GM18873 (cell line): ENCODE measurements at regions not wholly inside any gene's neighbourhood (a gene's known extent, or its start where the extent isn't known, plus 50 kb on each side); places are given as distances from the start of the nearest gene placed in this dataset.

Experiments used
- ATAC-seq: cut with Tn5 transposase; IDR thresholded peaks from one replicate; pipeline ENCODE4 v1.9.1; 2021; ENCODE audit warnings: mild to moderate bottlenecking, moderate library complexity, moderate number of reproducible peaks; ENCODE audit not compliant: unreplicated experiment, low FRiP score

GRCh38 chr2:6618201-6618600 lies 247.5 kb downstream of the CMPK2 start:
- no peak for ATAC-seq

- ATAC-seq, result no peak
Measured at GRCh38 chr2:6623746-6624145, 242.0 kb downstream of the CMPK2 start.

- no peak for ATAC-seq
Measured at GRCh38 chr2:6626401-6627012, 239.2 kb downstream of the CMPK2 start.

GRCh38 chr2:6627316-6627715 lies 238.4 kb downstream of the CMPK2 start:
- ATAC-seq, result no peak

- ATAC-seq, result no peak
Measured at GRCh38 chr2:6630209-6630608, 235.5 kb downstream of the CMPK2 start.

GRCh38 chr2:6635296-6635695 lies 230.4 kb downstream of the CMPK2 start:
- no peak for ATAC-seq

GRCh38 chr2:6637330-6637729 lies 228.4 kb downstream of the CMPK2 start:
- no peak for ATAC-seq

- ATAC-seq, result no peak
Measured at GRCh38 chr2:6639929-6640620, 225.6 kb downstream of the CMPK2 start.

- no peak for ATAC-seq
Measured at GRCh38 chr2:6640621-6641015, 225.1 kb downstream of the CMPK2 start.

- no peak for ATAC-seq
Measured at GRCh38 chr2:6641956-6642355, 223.8 kb downstream of the CMPK2 start.

GRCh38 chr2:6644261-6644660 lies 221.4 kb downstream of the CMPK2 start:
- ATAC-seq, result no peak

- no peak for ATAC-seq
Measured at GRCh38 chr2:6645004-6645403, 220.7 kb downstream of the CMPK2 start.

- no peak for ATAC-seq
Measured at GRCh38 chr2:6645672-6646071, 220.0 kb downstream of the CMPK2 start.

- no peak for ATAC-seq
Measured at GRCh38 chr2:6647046-6647445, 218.7 kb downstream of the CMPK2 start.

- no peak for ATAC-seq
Measured at GRCh38 chr2:6648596-6649247, 217.0 kb downstream of the CMPK2 start.

GRCh38 chr2:6650311-6650710 lies 215.4 kb downstream of the CMPK2 start:
- no peak for ATAC-seq

- no peak for ATAC-seq
Measured at GRCh38 chr2:6652251-6652650, 213.5 kb downstream of the CMPK2 start.

GRCh38 chr2:6653281-6653750 lies 212.4 kb downstream of the CMPK2 start:
- no peak for ATAC-seq

GRCh38 chr2:6654279-6654678 lies 211.4 kb downstream of the CMPK2 start:
- ATAC-seq, result no peak

GRCh38 chr2:6656633-6657032 lies 209.1 kb downstream of the CMPK2 start:
- no peak for ATAC-seq

GRCh38 chr2:6657136-6657535 lies 208.6 kb downstream of the CMPK2 start:
- ATAC-seq, result no peak

- ATAC-seq, result peak; percentile 93
Measured at GRCh38 chr2:6657855-6658254, 207.9 kb downstream of the CMPK2 start.
